ENCODE measurements at regions not wholly inside any gene's neighbourhood (a gene's known extent, or its start where the extent isn't known, plus 50 kb on each side); places are given as distances from the start of the nearest gene placed in this dataset.
A peak's percentile ranks its signal among the peaks of the same experiment; 100 is the strongest.

GRCh38 chr14:62532181-62532580 lies 513.1 kb downstream of the KCNH5 start:
- in situ Hi-C loops (cut with HindIII; ENCODE audit: extremely low pct_ligation_motif_present, low pct_unique_long_range_greater_than_20kb) (no loop called here), intact Hi-C loops (cut with micrococcal nuclease; ENCODE audit: unreplicated experiment) (no loop called here)
- TF ChIP-seq ZNF629 (CRISPR knock-in tag; conservative IDR thresholded peaks at IDR 0.05) (no peak), ZNF569 (CRISPR knock-in tag; IDR thresholded peaks at IDR 0.05; ENCODE audit: borderline replicate concordance) (no peak), CCAR2 (optimal IDR thresholded peaks at IDR 0.05; ENCODE audit: low read depth, low read length) (no peak), GZF1 (CRISPR knock-in tag; IDR thresholded peaks at IDR 0.05) (no peak), NFKBIZ (CRISPR knock-in tag; IDR thresholded peaks at IDR 0.05) (no peak), ZNF713 (CRISPR knock-in tag; IDR thresholded peaks at IDR 0.05) (no peak), GATAD1 (CRISPR knock-in tag; IDR thresholded peaks at IDR 0.05) (no peak), SMARCC2 (IDR thresholded peaks at IDR 0.05) (no peak), ZNF570 (CRISPR knock-in tag; IDR thresholded peaks at IDR 0.05; ENCODE audit: borderline replicate concordance) (no peak), ELF3 (CRISPR knock-in tag; IDR thresholded peaks at IDR 0.05) (no peak), TOPORS (CRISPR knock-in tag; IDR thresholded peaks at IDR 0.05) (no peak)
- Histone ChIP-seq H3K27me3 (ENCODE audit: control insufficient read depth in 1 of 2, insufficient read depth in 2 of 2, low read length in 2 of 2) (no peaks in the 10 kb centered on the region), H3K36me3 (replicated peaks in 1 of 2; ENCODE audit: control insufficient read depth in 1 of 2, insufficient read depth in 2 of 2, low read length in 2 of 2) (no peaks in the 10 kb centered on the region), H3K4me1 (ENCODE audit: insufficient read depth, low read length) (no peaks in the 10 kb centered on the region), H4K20me1 (ENCODE audit: insufficient read depth, low read length) (no peaks in the 10 kb centered on the region), H3K79me2 (ENCODE audit: insufficient read depth, low read length) (no peaks in the 10 kb centered on the region), H3K9me3 (ENCODE audit: low read length) (peaks cover 75% of the 10 kb centered on the region), H3K4me2 (ENCODE audit: low read depth, low read length) (no peak overlapping the region), H3K27ac (ENCODE audit: extremely low read length, insufficient read depth, low read length) (no peak overlapping the region), H2AFZ (ENCODE audit: low read length) (no peak overlapping the region), H3K9ac (ENCODE audit: insufficient read depth, low read depth, low read length) (no peak overlapping the region), H3K4me3 (replicated peaks in 1 of 3; ENCODE audit: insufficient read depth in 1 of 3, low read depth in 2 of 3, low read length in 3 of 3) (no peak overlapping the region)
- FAIRE-seq, result no peak
- ATAC-seq, result no peak
- CTCF ChIA-PET (ENCODE audit: low intra/inter-chr PET ratio, low total read pairs), result no interaction called here
- BruUV-seq (replicated peaks), result no TSS peak
- no peak for DNase-seq (ENCODE audit: low spot score)
- POLR2A ChIA-PET, result no interaction called here
- 45% methylated on average over 2 of the region's 2 CpGs for WGBS (ENCODE audit: low lambda C conversion rate)

GRCh38 chr14:62546862-62547474 lies 498.3 kb downstream of the KCNH5 start:
- no peaks in the 10 kb centered on the region for H3K4me1 ChIP-seq (ENCODE audit: insufficient read depth, low read length)
- ChIA-PET POLR2A (no interaction called here), CTCF (ENCODE audit: low intra/inter-chr PET ratio, low total read pairs) (no interaction called here)
- intact Hi-C loops (cut with micrococcal nuclease; ENCODE audit: unreplicated experiment) (no loop called here), in situ Hi-C loops (cut with HindIII; ENCODE audit: extremely low pct_ligation_motif_present, low pct_unique_long_range_greater_than_20kb) (no loop called here)
- no peak overlapping the region for H3K4me3 ChIP-seq (replicated peaks in 1 of 3; ENCODE audit: insufficient read depth in 1 of 3, low read depth in 2 of 3, low read length in 3 of 3)
- no peak overlapping the region for H3K4me2 ChIP-seq (ENCODE audit: low read depth, low read length)
- no peaks in the 10 kb centered on the region for H3K79me2 ChIP-seq (ENCODE audit: insufficient read depth, low read length)
- peaks cover 82% of the 10 kb centered on the region for H3K9me3 ChIP-seq (ENCODE audit: low read length)
- TF ChIP-seq NFE2L2 (IDR thresholded peaks at IDR 0.05; ENCODE audit: low read length) (peak; percentile 62; the same call in 1 of the 2 replicates), HNRNPL (IDR thresholded peaks at IDR 0.05; ENCODE audit: low read depth, low read length) (no peak)
- no peak overlapping the region for H2AFZ ChIP-seq (ENCODE audit: low read length)
- H3K27ac ChIP-seq (ENCODE audit: extremely low read length, insufficient read depth, low read length), result no peak overlapping the region
- BruUV-seq (replicated peaks), result no TSS peak
- FAIRE-seq (no peak), ATAC-seq (no peak), DNase-seq (ENCODE audit: low spot score) (no peak)
- no peaks in the 10 kb centered on the region for H3K27me3 ChIP-seq (ENCODE audit: control insufficient read depth in 1 of 2, insufficient read depth in 2 of 2, low read length in 2 of 2)
- no peaks in the 10 kb centered on the region for H4K20me1 ChIP-seq (ENCODE audit: insufficient read depth, low read length)
- H3K36me3 ChIP-seq (replicated peaks in 1 of 2; ENCODE audit: control insufficient read depth in 1 of 2, insufficient read depth in 2 of 2, low read length in 2 of 2), result no peaks in the 10 kb centered on the region
- WGBS (ENCODE audit: low lambda C conversion rate), result 0% methylated on average over 1 of the region's 1 CpG
- H3K9ac ChIP-seq (ENCODE audit: insufficient read depth, low read depth, low read length), result no peak overlapping the region

All from HepG2 (cell line).